Uterus (tissue), 3 donors: ENCODE measurements at regions not wholly inside any gene's neighbourhood (a gene's known extent, or its start where the extent isn't known, plus 50 kb on each side); places are given as distances from the start of the nearest gene placed in this dataset.

ENCODE experiments used
- DNase-seq, 2 donors: peaks; one replicate each; pipeline ENCODE4 v3.0.0-alpha.2; 2019 to 2020
- H3K27ac ChIP-seq, 2 donors: fragments of 200-600 bp; sonication (generic); 1 replicate in 1 of 2; 2 replicates in 1 of 2; pipeline ENCODE4 v1.5.1; 2016 to 2018
- H3K27me3 ChIP-seq, 2 donors: fragments of 200-600 bp; sonication (generic); one replicate each; pipeline ENCODE4 v1.5.1; 2018 to 2019; ENCODE audit warnings: control low read depth in 1 of 2
- H3K36me3 ChIP-seq, 2 donors: fragments of 200-600 bp; sonication (generic); one replicate each; pipeline ENCODE4 v1.5.1; 2019; ENCODE audit warnings: control low read depth in 1 of 2
- H3K4me1 ChIP-seq, 2 donors: fragments of 200-600 bp; sonication (generic); one replicate each; pipeline ENCODE4 v1.5.1; 2018 to 2019; ENCODE audit warnings: control low read depth in 1 of 2
- H3K4me3 ChIP-seq, 2 donors: fragments of 200-600 bp; sonication (generic); 1 replicate in 1 of 2; 2 replicates in 1 of 2; pipeline ENCODE4 v1.5.1; 2018 to 2019; ENCODE audit warnings: mild to moderate bottlenecking in 1 of 2
- H3K9me3 ChIP-seq, 2 donors: fragments of 200-600 bp; sonication (generic); one replicate each; pipeline ENCODE4 v1.5.1; 2019; ENCODE audit warnings: control low read depth in 1 of 2
- CTCF ChIP-seq, 4 experiments: fragments of 200-600 bp in 2 of 4; fragments of 450-650 bp in 2 of 4; sonication (generic) in 2 of 4; IDR thresholded peaks; one replicate each; pipeline ENCODE4 v1.5.1; 2016 to 2019; ENCODE audit warnings: antibody characterized with exemption in 4 of 4, mild to moderate bottlenecking in 2 of 4, moderate library complexity in 1 of 4
- POLR2A ChIP-seq, 2 donors: fragments of 450-650 bp; IDR thresholded peaks; one replicate each; pipeline ENCODE4 v1.6.1; 2016; ENCODE audit warnings: antibody characterized with exemption in 2 of 2, mild to moderate bottlenecking in 1 of 2, moderate library complexity in 1 of 2
- intact Hi-C: fragments of 100-400 bp; cut with DNase I; formaldehyde crosslinking; loops from one replicate; pipeline ENCODE4 v1.15.1; 2023; ENCODE audit warnings: low total_unique reads
- donor health status: DM: yes; HTN: yes; CAD: no.

DNA sequence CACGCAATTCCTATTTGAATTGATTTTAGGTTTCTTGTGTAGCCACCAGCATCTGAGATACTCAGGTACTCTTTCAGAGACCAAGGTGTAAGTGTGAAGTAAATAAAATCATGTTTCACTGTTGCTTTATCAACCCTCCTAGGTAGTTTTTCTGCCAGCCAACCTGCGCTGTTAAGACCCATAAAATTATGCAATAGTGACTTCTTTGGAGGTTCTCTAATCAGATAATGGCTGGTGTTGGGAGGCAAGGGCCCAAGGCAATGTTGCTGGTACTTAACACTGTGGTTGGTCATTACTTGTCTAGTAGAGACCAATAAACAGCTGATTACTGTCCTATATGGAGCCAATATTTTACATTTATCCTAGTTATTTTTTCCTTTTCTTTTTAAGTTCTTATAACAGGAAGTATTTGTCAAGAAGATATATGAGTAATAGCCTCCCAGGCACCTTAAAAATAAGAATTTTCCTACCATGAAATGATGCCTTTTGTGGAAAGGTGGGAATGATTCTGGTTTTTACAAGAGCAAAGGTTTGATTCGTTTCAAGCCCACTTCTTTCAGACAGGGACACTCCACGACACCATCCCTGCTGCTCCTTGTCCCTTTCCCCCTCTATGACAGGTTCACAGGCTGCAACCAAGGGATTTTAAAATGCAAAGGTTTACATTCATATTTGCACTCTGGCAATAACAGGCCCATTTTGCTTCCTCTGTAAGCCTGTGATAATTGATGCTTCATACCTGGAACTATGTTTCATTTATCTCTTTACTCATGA is 259.3 kb downstream of the MEIS1 start:
- Histone ChIP-seq H3K27me3 (no peaks in the 10 kb centered on the region), H3K36me3 (no peaks in the 10 kb centered on the region), H3K4me3 (no peak overlapping the region), H3K9me3 (no peaks in the 10 kb centered on the region), H3K4me1 (peaks cover 0 to 5% of the 10 kb centered on the region in 2 donors), H3K27ac (peak overlapping the region; percentile 87 to 97)
- no peak for TF ChIP-seq CTCF (IDR thresholded peaks at IDR 0.05)
- TF ChIP-seq POLR2A (IDR thresholded peaks at IDR 0.05): no peak
- intact Hi-C loops: no loop called here
- DNase-seq: no peak

- no peak overlapping the region for H3K4me3 ChIP-seq
- no peaks in the 10 kb centered on the region for H3K36me3 ChIP-seq
- H3K4me1 ChIP-seq: peaks cover 0 to 9% of the 10 kb centered on the region in 2 donors
- no peaks in the 10 kb centered on the region for H3K27me3 ChIP-seq
- peak overlapping the region; percentile 87 to 97 for H3K27ac ChIP-seq
- TF ChIP-seq CTCF (IDR thresholded peaks at IDR 0.05) (no peak), POLR2A (IDR thresholded peaks at IDR 0.05) (no peak)
- intact Hi-C loops: loop anchor here (5.0 kb wide), 1 partner anchor 118 kb away; no protein-coding TSS in a partner anchor
- no peaks in the 10 kb centered on the region for H3K9me3 ChIP-seq
- DNase-seq: no peak
Observed at GRCh38 chr2:66695226-66695735, 260.4 kb downstream of the MEIS1 start.

DNA sequence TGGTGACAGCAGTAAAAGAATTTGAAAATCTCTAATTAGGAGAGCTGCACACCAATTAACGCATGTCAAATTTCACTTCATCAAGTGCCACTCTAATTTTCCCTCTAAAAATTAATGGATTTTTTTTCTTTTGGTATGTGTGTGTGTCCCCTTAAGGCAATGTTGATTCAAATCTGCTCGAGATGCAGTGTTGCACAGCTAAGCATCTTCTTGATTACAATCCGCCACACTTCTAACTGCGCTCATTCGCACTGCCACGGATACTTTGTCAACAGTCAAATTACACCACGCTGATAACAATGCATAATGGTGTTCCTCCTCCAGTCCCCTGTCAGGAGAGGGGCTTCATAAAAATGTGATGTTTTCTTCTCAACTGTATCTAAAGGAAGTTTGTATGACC is 261.4 kb downstream of the MEIS1 start:
- Histone ChIP-seq H3K4me3 (no peak overlapping the region), H3K36me3 (no peaks in the 10 kb centered on the region), H3K27me3 (no peaks in the 10 kb centered on the region), H3K4me1 (peaks cover 0 to 9% of the 10 kb centered on the region in 2 donors), H3K27ac (peak overlapping the region; percentile 87 to 97), H3K9me3 (no peaks in the 10 kb centered on the region)
- intact Hi-C loops: loop anchor here (5.0 kb wide), 1 partner anchor 119 kb away; no protein-coding TSS in a partner anchor
- peak; percentile 32 to 56 for DNase-seq
- TF ChIP-seq CTCF (IDR thresholded peaks at IDR 0.05): no peak
- TF ChIP-seq POLR2A (IDR thresholded peaks at IDR 0.05): no peak

- H3K27me3 ChIP-seq: no peaks in the 10 kb centered on the region
- no peak for DNase-seq
- intact Hi-C loops: loop anchor here (5.0 kb wide), 1 partner anchor 120 kb away; no protein-coding TSS in a partner anchor
- TF ChIP-seq POLR2A (IDR thresholded peaks at IDR 0.05) (no peak), CTCF (IDR thresholded peaks at IDR 0.05) (no peak)
- no peaks in the 10 kb centered on the region for H3K9me3 ChIP-seq
- peaks cover 0 to 9% of the 10 kb centered on the region in 2 donors for H3K4me1 ChIP-seq
- H3K36me3 ChIP-seq: no peaks in the 10 kb centered on the region
- peak overlapping the region; percentile 87 to 97 for H3K27ac ChIP-seq
- no peak overlapping the region for H3K4me3 ChIP-seq
Observed at GRCh38 chr2:66696886-66697285, 262.0 kb downstream of the MEIS1 start.

DNA sequence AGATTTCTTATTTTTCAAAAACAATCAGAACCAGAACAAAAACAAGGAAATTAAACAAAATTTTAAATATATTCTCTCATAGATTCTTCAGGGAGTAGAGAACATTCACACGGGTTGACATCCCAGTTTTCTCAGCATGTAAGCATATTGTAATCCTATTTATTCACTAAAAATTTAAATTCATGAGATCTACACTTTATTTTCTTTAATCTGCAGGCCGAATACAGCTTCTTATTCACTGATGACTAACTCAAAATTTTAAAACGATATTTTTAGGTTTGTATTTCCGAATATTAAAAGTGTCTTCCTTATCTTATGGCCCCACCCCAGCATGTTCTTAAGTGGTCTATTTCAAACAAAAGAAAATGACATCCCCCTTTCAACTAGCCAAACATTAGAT is 262.4 kb downstream of the MEIS1 start:
- Histone ChIP-seq H3K9me3 (no peaks in the 10 kb centered on the region), H3K27ac (peak overlapping the region; percentile 87 to 97), H3K4me3 (peak overlapping the region in 1 of 2 donors; percentile 7), H3K36me3 (no peaks in the 10 kb centered on the region), H3K4me1 (peaks cover 0 to 9% of the 10 kb centered on the region in 2 donors), H3K27me3 (no peaks in the 10 kb centered on the region)
- TF ChIP-seq CTCF (IDR thresholded peaks at IDR 0.05) (no peak), POLR2A (IDR thresholded peaks at IDR 0.05) (no peak)
- intact Hi-C loops: loop anchor here (5.0 kb wide), 1 partner anchor 120 kb away; no protein-coding TSS in a partner anchor
- no peak for DNase-seq
